Kidney tubule cell (primary cell): ENCODE measurements at regions not wholly inside any gene's neighbourhood (a gene's known extent, or its start where the extent isn't known, plus 50 kb on each side); places are given as distances from the start of the nearest gene placed in this dataset.

Experiments
- DNase-seq: peaks from one replicate; pipeline ENCODE4 v3.0.0-alpha.2; 2018; ENCODE audit warnings: low spot score

DNA sequence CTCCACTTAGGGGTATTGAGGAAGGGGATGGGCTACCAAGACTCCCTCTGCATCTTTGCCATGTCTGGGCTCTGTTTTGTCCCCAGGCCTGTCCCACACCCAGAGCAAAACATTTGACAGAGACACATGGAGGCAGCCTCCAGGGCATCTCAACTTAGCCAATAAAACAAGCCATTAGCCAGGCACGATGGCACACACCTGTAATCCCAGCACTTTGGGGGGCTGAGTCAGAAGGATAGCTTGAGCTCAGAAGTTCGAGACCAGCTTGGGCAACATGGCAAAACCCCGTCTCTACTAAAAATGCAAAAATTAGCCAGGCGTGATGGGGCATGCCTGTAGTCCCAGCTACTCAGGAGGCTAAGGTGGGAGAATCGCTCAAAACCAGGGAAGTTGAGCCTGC lies 120.3 kb upstream of the IPO9 start:
- DNase-seq, result no peak

- DNase-seq, result peak; percentile 60
Measured at GRCh38 chr1:201709564-201710295, 119.2 kb upstream of the IPO9 start.

- no peak for DNase-seq
Measured at GRCh38 chr1:201710632-201711597, 118.0 kb upstream of the IPO9 start.

GRCh38 chr1:201711811-201712210 lies 117.1 kb upstream of the IPO9 start:
- peak; percentile 75 for DNase-seq

DNA sequence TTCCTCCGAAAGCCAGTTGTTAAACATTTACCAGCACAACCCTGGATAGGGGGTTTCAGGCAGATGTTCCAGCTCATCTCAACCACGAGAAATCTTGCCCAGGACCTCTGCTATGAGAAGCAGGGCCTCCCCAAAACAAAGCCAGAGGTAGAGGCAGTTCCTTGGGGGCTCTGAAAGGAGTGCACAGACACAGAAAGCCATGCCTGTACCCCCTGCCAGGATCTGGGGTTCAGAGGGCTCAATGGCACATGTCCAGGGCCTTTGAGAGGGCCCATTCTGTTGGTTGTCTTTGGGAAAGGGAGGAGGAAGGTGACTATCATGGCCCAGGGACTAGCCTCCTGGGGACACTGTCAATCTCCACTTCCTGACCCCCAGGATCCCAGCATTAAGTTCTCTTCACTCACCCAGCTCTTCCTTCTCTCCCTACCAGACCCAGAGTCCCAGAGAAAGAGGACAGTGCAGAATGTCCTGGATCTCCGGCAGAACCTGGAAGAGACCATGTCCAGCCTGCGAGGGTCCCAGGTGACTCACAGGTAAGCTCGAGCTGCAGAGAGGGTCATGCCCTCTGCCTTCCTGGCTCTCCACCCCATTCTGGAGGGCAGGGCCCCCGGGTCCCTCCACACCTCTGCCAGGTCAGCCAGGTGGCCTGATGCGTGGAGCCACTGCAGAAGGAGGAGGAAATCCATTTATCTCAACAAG lies 116.4 kb upstream of the IPO9 start:
- DNase-seq, result no peak

DNA sequence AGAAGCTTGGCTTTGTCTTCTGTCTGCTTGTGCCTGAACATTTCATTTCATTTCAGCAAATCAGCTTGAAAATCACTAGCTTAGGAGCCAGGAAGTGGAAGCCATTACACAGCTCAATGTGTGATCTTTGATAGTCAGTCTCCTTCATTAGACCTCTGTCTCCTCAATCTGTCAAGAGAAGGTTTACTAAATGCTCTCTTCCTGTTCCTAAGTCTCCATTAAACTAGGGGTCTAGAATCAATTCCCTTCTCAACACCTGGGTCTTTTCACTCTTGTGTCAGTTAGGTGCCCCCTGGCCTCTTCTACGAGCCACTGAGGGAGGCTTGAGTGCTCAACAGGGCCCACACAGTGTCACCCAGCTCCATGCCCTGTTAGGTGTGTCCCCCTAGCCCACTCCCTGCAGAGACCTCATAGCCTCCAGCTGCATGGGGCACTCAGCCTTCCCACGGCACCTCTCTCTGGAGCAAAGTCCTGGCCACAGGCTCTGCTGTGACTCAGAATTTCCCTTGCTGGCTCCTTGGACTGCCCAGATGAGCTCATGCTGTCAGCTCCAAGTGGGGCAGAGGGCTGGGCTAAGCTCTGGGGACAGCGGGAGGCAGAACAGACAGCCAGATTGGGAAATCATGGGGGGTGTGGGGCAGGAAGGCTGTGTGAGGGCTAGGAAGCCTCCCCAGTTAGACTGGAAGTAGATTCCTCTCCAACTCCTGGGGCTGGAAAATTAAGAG lies 115.7 kb upstream of the IPO9 start:
- peak; percentile 98 for DNase-seq

DNA sequence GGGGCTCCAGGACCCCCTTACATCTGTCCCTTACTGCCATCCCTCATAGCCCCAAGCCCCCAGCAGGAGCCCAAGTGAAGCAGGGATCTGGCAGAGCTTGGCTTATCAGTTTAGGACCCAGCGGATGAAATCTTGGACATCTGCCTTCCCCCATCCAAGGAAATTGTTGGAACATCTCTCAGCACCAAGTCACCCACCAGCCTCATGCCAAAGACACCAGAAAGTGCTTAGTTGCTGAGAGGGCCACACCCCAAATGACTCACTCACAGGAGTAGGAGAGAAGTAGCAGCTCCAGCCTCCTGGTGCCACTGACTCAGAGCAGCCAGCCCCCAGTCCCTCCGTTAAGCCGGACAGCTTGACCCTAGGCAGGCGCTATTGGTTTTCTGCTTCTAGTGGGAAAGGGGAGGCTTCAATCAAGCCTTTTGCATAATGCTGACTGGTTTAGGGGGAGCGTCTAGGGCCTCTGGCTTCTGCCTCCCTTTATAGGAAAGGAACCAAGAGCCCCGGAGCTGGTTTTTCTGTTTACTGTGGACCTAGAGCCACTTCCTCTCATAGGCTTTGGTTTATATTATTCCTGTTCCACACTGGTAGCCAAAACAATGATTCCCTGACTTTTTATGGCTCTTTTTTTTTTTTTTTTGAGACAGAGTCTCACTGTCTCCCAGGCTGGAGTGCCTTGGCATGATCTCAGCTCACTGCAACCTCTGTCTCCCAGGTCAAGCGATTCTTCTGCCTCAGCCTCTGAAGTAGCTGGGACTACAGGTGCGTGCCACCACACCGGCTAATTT lies 114.2 kb upstream of the IPO9 start:
- peak; percentile 100 for DNase-seq

GRCh38 chr1:201715351-201715750 lies 113.6 kb upstream of the IPO9 start:
- no peak for DNase-seq

DNA sequence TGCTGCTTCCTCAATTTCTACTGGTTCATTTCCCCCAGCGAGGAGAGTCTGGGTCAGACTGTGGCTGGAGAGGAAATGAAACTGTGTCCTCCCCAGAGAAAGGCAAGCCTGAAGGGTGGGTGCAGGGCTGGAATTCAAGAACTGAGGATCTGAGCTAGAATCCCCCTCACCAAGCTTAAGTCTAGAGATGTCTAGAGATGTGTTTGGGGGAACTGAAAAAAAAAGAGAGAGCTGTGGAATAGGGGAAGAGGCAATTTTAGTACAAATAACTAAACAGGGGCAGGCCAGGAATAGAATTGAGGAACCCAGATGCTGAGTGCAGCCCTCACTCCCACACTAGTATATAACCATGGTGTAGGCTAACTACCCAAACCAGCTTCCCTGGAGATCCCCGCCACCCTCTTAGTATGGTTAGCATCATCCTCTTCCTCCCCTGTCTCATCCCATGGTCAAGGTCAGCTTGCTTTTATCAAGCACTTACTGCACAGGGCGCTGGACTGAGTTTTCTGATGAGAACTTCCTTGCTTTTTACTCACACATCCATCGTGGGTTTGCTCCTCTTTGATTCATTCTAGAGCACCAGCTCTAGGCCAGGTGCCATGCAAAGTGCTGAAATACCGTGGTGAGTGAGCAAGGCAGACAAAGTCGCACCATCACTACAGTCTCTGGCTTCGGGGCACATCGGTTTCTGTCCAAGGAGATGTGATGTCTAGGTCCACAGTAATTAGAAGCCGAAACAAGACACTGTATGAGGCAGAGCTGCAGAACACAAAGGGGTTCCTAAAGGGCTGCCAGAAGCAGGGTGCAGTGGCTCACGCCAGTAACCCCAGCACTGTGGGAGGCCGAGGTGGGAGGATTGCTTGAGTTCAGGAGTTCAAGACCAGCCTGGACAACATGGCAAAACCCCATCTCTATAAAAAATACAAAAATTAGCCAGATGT lies 112.9 kb upstream of the IPO9 start:
- no peak for DNase-seq

GRCh38 chr1:201716742-201717135 lies 112.2 kb upstream of the IPO9 start:
- no peak for DNase-seq

DNA sequence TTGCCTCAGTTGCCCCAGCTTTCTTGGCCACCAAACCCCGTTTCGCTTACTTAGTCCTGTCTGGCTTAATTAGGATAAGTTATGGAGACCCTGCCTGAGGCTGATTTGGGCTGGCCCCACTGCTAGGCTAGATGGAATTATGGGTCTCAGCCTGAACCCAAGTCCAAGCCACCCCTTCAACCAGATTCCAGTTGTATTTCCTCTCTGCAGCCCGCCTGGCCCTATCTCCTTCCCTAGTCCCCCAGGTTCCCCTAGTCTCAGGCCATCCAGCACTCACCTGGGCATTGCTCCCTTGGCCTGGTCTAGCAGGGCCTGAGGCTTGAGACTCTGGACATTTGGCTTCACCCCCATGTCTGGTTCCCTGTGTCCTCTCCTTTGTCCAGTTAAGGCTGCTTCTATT lies 111.7 kb upstream of the IPO9 start:
- DNase-seq, result no peak

GRCh38 chr1:201718346-201719202 lies 110.4 kb upstream of the IPO9 start:
- DNase-seq, result no peak

DNA sequence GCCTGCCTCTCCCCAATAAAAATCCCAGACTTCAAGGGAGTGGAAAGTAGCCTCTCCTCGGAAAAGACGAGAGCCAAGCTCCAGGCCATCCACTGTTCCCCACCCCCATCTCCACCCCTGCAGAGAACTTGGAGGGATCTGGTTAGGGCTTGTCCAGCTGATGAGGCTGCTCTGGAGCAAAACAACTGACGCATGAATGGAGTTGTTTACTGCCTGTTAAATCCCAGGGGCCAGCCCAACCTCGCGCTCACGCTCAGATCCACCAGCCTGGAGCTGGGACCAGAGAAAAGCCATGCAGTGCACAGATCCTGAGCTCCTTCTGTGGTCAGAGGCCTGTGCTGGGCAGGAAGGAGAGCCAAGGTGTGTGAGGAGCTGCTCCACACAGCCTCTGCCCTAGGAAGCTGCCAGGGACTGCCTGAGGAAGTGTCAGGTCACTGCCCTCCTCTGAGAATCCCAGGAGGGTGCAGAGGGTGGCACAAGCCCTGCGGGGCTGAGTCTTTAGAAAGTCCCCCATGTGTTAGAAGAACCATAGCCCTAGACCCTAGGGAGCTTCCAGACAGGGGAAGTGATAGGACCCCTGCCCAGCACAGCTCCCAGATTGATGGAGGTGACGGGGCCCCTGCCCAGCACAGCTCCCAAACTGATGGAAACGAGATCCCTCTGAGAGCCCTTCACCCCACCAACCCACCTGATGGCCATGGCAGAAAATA lies 109.0 kb upstream of the IPO9 start:
- peak; percentile 23 for DNase-seq

DNA sequence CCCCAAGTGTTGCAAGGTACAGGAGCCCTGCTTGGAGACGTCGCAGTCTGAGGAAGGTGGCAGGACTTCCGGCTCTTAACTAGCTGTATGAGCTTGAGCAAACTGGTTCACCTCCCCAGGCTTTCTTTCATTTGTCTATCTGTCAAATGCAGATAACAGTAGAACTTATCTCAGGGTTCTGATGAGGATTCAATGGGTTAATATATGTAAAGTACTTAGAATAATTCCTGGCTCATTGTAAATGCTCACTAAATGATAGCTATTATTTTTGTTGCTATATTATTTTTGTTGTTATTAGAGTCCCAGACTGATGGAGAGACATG lies 108.5 kb upstream of the IPO9 start:
- DNase-seq, result no peak

- DNase-seq, result peak; percentile 51
Measured at GRCh38 chr1:201721082-201722049, 107.6 kb upstream of the IPO9 start.

DNA sequence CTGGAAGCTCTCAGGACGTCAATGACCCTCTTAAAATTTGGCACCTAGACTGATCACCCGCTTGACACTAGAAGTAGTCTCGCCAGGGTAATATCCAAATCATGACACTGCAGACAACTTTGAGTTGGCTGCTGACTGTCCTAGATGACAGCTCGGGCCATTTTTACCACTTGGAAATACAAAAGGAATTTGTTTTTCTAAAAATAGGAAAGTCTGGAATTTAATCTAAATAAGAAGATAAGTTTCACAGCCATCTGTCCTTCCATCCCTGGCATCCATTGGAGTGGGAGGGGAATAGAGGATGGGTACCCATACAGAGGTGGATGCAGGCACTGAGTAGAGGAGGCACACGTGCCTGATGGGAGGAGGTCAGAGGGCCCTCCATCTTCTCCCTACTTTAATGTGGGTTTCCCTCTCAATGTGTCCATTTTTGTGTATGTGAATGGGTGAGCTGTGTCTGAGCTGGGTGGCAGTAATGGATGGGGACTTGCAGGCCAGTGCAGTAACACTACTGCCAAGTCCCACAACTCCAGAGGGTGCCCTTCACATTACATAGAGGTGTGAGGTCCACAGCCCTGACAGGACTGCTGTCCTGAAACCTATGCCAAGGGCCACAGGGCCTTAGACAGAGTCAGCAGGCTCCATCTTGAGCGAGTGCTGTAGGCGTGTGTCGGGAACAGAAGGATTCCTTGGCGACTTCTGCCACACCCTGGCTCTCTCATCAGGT lies 104.8 kb upstream of the IPO9 start:
- DNase-seq, result no peak

DNA sequence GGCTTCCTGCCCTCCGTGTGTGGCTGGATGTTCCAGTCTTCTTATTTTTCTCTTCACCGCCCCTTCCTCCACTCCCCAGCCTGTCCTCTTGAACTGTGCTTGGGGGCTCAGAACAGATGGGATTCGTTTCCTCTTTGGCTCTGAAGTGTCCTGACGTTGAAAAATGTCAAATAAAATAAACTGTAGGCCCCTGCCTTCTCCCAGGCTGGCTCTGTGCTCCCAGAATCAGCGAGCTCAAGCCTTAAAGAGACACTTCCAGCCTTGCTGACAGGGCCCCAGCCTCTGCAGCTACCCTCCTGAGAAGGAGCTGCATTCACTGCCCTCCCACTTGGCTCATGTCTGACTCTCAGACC lies 104.2 kb upstream of the IPO9 start:
- DNase-seq, result no peak
